Panc1 (cell line): ENCODE measurements at regions not wholly inside any gene's neighbourhood (a gene's known extent, or its start where the extent isn't known, plus 50 kb on each side); places are given as distances from the start of the nearest gene placed in this dataset.

Experiments
- CTCF ChIP-seq: fragments of 450-650 bp; IDR thresholded peaks from 2 replicates; pipeline ENCODE4 v1.5.1; 2017; ENCODE audit warnings: mild to moderate bottlenecking
- SIN3A ChIP-seq: IDR thresholded peaks from 2 replicates; pipeline ENCODE4 v1.6.1; 2012; ENCODE audit warnings: low read depth, mild to moderate bottlenecking, low read length, moderate library complexity, borderline replicate concordance; ENCODE audit not compliant: insufficient read depth
- TF ChIP-seq, protein P1 (sequence below), 2 experiments: IDR thresholded peaks; 2 replicates each; pipeline ENCODE4 v1.6.1; 2011 to 2012; ENCODE audit warnings: low read depth in 2 of 2, control low read depth in 1 of 2, low read length in 1 of 2, mild to moderate bottlenecking in 1 of 2, moderate library complexity in 1 of 2; ENCODE audit not compliant: insufficient read depth in 1 of 2

DNA sequence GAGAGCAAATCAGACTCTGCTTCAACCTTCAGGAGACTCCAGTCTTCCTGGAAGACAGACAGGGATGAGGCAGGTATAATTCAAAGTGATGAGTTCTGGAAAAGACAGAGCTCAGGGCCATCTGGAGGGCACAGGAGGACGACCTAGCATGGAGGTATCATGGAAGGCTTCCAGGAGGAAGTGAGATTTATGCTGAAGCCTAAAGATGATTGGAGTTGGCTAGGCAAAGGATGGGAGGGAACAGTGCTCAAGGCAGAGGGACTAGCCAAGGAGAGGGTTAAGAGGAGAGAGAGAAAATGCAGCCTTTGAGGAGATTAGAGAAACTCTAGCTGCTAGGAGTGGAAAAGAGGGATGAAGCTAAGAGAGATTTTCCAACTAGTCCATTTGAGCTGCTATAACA is 438.5 kb downstream of the MED13L start:
- TF ChIP-seq CTCF (no peak), SIN3A (no peak)
- TF ChIP-seq, protein P1, sequence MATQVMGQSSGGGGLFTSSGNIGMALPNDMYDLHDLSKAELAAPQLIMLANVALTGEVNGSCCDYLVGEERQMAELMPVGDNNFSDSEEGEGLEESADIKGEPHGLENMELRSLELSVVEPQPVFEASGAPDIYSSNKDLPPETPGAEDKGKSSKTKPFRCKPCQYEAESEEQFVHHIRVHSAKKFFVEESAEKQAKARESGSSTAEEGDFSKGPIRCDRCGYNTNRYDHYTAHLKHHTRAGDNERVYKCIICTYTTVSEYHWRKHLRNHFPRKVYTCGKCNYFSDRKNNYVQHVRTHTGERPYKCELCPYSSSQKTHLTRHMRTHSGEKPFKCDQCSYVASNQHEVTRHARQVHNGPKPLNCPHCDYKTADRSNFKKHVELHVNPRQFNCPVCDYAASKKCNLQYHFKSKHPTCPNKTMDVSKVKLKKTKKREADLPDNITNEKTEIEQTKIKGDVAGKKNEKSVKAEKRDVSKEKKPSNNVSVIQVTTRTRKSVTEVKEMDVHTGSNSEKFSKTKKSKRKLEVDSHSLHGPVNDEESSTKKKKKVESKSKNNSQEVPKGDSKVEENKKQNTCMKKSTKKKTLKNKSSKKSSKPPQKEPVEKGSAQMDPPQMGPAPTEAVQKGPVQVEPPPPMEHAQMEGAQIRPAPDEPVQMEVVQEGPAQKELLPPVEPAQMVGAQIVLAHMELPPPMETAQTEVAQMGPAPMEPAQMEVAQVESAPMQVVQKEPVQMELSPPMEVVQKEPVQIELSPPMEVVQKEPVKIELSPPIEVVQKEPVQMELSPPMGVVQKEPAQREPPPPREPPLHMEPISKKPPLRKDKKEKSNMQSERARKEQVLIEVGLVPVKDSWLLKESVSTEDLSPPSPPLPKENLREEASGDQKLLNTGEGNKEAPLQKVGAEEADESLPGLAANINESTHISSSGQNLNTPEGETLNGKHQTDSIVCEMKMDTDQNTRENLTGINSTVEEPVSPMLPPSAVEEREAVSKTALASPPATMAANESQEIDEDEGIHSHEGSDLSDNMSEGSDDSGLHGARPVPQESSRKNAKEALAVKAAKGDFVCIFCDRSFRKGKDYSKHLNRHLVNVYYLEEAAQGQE (IDR thresholded peaks at IDR 0.05; ENCODE audit: insufficient read depth in 1 of 2, low read depth in 2 of 2, low read length in 1 of 2) = no peak
